GM18870 (cell line): ENCODE measurements at regions not wholly inside any gene's neighbourhood (a gene's known extent, or its start where the extent isn't known, plus 50 kb on each side); places are given as distances from the start of the nearest gene placed in this dataset.

ENCODE experiments used
- ATAC-seq: cut with Tn5 transposase; IDR thresholded peaks from one replicate; pipeline ENCODE4 v1.9.1; 2021; ENCODE audit warnings: moderate library complexity; ENCODE audit not compliant: unreplicated experiment

DNA sequence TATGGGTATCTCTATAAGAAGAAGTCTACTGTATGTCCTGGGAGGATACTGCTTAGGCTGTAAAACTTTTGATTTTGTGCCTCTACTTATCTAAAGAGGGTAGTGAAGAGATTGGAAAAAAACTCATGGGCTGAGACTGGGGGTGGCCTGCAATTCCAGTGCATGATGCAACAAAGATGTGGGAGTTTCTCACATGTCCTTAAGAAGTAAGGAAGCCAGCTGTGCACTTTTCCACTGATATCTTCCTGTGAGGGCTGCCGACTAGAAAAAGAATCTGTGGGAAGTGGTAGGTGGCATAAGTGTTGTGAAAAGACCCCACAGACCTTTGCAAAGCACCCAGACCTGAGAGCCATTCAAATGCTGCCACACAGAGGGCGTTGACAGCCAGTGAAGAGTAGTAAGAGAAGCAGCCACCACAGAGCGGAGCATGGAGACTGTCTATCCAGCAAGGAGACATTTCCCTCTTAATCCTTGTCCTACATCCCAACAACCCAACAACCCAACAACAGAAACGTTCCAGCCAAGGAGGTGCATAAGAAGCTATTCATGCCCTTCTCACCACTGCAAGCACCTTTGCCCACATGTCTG is 65.1 kb downstream of the PFDN4 start:
- ATAC-seq: no peak

DNA sequence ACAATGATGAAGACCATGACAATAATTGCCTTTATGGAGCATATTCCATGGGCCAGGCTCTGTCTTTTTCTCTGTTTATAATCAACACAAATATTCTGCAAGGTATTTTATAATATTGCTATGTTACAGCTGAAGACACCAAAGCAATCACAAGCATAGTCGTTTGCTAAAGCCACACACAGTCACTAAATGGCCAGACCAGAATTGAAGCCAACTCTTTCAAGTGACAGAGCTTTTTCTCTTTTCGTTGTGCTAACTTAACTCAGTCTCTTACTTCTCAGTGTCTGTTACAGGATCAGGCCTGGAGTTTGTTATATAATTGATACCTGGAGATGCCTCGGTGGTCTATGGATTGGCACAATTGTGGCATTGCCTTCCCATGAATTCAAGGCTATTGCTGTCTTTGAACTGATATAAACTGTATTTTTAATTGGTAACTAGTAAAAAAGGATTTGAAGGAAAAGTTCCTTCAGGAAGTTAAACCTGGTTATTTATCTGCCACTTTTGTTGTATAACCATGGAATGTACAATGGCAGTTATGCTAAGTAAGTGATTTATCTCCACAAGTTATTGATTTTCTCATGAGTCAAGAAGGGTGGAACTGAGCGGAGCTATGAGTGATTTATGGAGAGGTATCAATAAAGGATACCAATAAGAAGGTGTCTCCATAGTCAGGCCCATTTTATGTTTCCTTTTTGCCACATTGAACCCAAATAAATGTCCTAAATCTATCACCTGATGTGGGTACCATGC is 67.6 kb downstream of the PFDN4 start:
- no peak for ATAC-seq

DNA sequence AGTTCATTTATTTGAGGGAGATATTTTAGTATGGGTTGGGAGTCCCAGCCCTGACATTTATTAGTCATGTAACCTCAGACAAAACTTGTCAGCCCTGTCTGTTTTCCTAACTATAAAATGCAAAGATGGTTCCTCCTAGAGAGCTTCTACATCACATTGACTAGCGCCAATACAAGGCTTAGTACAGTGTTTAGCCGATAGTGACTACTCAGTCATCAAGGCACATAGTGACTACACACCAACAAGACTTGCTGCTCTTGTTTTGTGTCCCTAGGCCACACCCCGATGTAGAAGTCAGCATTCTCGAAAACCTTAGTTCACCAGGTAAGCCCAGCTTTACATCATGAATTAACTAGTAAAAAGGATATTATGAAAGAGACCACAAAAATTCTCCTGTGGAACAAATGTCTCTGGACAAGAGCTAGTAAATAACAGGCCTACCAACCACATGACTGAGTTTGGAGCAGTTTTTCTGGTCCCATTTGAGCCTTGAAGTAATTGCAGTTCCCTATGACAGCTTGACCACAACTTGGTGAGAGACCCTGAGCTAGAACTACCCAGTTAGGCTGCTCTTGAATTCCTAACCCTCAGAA is 68.8 kb downstream of the PFDN4 start:
- ATAC-seq: no peak

DNA sequence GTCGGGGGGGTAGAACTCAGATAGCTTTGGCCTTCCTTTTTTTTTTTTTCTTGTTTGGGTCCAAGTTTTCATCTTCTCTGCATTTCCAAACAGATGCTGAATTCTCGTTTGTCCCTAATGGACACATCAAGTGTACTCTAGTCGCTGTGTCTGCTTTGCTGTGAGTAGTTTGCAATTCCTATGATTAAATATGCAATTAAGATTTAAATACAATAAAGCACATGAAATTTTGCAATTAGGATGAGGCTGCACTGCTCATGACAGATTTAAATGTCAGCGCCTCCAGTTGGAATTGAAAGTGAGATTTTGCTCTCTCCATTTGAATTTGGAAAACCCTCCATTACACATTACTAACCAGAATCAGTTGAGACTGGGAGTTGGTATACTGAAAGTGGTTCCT is 70.4 kb downstream of the PFDN4 start:
- ATAC-seq: no peak

DNA sequence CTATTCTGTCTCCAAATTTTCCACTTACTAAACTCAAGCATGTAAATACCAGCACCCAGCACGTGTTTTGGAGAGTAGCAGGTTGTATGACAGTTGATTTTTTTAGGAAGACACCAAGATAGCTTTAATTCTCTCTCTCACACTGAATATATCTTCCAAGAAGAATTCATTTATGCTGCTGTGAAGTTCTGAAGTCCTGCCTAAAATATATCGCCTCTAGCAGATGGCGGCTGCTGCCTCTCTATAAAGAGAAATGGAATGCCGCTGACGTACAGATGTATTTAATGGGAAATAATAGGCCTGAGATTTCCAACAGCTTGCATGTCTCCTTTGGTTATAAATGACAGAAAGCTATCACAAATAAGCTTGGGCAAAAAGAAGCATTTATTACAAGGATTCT is 74.7 kb downstream of the PFDN4 start:
- no peak for ATAC-seq

DNA sequence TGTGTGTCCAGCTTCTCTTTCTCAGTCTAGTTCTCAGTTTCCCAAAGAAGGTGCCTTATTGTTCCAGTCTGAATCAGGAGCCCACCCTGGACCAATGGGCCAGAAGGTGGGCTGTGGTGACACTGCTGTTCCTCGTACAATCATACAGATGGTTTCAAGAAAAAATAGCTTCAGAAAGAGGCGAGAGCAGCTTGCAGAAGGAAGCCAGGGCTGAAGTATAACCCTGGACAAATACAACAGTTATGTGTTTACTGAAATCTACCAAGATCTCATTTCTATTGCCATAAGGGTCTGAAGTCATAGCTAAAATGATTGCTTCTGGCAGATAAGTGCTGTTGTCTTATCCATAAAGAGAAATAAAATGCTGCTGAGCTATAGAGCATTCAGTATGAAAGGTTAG is 75.4 kb downstream of the PFDN4 start:
- no peak for ATAC-seq

DNA sequence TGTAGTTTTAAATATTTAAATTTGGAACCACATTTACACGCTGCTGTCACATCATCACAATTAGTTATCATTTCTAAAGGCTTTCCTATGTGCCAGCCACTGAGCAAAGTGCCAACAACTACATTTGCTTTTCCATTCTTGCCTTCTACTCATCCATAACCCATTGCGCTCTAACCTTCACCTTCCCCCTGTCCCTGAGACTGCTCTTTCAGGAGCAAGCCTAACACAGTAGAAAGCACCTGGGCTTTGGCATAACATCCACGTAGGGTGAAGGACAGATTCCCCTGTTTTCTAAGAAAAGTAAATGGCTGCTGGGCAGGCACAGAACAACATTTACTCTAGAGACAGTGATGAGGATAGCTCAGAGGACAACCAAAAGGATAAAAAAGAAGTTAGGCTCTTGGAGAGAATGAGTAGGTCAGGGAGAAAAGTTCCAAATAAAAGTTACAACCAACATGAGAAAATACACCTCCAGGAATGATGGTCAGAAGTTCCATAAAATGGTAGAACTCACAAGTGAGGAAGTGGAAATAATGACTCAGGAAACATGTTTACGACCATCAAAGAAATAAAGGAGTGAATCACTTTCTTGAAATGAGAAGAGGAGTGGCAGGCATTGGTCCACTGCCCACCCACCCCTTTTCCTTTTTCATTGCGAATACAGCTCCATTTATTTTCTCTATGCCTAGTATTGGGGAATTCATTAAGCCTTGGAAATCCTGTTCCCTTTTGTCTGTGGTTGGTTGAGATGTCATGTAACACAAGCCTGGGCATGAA is 77.2 kb downstream of the PFDN4 start:
- ATAC-seq: no peak

DNA sequence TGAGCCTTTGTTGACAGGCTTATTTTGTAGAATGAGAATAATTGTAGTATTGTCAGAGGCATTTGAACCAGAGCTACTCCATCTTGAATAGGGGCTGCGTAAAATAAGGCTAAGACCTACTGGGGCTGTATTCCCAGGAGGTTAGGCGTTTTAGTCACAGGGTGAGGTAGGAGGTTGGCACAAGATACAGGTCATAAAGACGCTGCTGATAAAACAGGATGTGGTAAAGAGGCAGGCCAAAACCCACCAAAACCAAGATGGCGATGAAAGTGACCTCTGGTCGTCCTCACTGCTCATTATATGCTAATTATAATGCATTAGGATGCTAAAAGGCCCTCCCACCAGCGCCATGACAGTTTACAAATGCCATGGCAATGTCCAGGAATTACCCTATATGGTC is 82.7 kb downstream of the PFDN4 start:
- ATAC-seq: no peak

DNA sequence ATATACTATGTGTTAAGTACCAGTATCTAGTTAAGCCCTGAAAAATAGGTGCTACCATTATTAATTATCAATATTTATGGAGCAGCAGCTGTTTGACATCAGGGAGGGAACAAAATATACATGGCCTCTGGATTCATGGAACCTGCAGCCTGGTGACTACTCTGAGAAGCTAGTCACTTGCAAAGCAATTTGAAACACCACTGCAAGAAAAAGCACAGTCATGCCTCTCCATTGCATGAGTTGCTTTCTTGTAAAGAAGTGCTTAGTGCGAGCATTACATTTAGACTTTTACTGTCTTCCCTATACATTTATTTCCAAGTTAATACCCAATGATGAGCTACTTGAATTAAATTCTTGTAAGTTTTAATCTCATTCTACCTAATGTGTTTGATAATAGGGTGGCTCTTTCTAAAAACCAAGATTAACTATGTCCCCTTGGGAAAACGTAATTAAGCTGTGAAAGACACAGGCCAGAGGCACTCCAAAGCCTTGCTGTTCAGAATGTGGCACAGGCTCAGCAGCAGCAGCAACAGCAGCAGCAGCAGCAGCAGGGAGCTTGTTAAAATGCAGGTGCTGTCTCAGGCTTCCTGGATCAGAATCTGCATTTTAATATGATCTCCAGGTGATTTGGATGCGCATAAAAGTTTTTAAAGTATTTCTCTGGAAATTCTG is 83.6 kb downstream of the PFDN4 start:
- ATAC-seq: no peak

DNA sequence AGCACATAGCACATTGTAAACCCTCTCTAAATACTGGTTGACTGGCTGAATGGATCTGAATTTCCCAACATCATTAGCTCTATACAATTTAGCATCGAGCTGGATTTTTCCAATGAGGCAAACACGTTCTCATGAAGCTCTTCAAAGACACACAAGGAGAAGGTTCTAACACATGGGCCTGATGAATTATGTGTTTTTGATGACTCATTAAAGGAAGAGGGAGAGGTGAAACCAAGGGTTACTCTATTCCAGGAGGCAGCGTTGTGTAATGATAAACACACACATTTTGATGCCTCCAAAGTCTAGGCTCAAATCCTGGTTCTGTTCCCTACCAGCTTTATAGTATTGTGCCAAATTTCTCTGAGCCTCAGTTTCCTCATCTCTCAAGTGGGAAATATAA is 84.3 kb downstream of the PFDN4 start:
- no peak for ATAC-seq

DNA sequence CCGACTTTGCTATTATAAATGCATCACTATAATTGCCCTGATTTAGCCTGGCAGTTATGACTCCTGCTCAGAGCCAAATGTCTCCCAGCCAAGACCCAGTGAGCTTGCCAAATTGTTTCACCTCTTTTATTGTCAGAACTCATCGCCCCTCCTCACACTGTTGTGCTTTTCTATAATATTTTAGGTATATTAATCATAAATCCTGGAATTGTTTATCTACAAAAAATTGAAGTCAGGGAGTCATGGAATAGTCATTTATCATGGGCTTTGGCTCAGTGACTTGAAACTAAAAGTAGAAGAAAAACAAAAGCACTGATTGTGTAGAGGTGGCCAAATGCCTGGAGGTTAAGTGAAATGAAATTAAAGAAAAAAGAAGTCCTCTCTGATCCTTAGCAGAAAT is 85.6 kb downstream of the PFDN4 start:
- ATAC-seq: no peak

DNA sequence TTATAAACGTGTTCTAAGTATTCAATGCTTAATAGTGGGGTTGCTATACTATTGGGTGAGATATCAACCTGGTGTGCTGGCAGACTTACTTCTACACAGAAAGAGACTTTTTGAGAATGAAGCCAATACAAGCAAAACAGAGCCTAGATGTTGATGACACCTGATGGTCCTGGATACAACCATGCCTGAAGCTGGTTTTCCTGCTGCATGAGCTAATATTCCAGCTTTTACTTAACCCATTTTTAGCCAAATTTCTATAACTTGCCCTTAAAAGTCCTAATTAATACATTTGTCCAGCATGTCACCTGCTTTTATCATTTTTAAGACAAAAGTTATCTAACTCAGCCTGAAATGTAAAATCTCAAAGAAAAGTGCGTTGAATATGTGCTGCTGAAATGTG is 86.2 kb downstream of the PFDN4 start:
- ATAC-seq: no peak

DNA sequence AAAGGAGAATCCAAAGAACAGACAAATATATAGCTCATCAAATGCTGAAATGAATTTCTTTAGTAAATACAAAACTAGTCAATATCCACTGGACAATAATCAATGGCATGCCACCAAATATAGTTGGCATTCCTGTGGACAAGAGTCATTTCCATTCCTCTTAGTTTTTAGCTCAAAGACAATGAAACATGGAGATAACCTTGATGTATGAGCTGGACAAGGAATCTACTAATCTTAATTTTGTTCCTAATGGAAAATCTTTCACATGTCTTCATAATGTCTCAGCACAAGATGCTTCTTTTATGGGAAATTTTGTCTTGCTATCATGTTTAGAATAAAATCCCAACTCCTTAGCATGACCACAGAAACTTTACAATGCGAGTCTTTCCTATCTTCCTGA is 87.8 kb downstream of the PFDN4 start:
- ATAC-seq: no peak

DNA sequence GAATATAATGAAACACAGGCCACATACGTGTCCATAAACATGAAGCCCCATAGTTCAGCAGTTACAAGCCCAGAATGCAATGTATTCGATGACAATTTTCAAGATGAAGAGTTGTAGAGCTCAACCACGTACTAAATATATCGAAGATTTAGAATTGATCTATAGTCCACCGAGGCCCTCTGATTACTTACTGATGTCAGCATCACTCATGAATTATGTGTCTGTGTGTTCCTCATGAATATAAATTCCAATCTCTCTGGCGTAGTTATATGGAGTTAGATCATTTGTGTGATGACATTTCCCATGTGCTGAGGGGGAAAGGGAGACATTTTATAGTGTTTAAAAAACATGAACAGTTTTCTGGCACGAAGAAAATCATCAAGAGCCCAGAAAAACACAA is 97.5 kb downstream of the PFDN4 start:
- ATAC-seq: no peak

DNA sequence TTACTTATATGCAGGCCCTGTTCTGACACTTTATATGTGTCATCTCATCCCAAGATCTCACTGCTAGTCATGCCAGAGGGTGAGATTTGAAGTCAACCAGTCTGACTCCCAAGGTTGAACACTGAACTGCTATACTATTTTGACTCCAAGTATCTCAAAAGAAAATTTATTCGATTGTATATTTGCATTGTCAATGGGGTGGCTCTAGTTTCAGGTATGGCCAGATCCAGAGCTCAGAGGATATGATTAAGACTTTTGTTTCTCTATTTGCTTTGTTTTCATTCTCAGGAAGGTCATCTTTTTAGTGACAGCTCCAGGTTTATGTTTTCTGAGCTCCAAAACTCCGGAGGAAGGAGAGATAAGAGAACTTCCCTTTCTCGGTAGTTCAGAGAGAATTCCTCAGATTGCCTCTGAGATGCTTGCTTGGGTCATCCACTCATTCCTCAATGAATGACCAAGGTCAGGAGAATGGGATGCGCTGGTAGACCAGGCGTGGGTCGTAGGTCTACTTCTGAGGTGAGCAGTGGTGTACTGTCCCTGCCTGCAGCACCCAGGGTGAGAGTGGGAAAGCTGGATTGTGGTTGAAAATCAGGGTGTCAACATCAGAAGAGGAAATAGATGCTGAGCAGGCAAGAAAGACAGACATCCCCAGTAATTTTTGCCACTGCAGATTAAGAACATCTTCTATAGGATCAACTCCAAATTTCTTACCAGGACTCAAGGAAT is 99.3 kb downstream of the PFDN4 start:
- ATAC-seq: no peak

DNA sequence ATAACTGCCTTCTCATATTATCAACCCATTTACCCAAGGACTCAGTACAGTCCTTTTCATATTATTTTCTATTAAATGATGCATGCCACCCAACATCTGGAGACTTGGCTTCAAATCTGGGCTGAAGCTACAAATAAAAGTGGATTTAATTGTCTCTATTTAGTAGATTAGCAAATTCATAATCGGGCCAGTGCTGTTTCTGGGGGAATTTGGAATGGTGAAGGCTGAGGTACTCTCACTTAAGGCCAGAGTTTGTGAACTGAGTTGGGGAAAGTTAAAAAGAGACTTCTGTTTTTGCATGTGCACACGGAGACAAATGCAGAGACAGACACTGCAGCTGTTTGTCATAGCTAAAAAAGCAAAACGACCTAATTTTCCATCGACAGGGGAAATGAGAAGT is 100.9 kb downstream of the PFDN4 start:
- no peak for ATAC-seq

DNA sequence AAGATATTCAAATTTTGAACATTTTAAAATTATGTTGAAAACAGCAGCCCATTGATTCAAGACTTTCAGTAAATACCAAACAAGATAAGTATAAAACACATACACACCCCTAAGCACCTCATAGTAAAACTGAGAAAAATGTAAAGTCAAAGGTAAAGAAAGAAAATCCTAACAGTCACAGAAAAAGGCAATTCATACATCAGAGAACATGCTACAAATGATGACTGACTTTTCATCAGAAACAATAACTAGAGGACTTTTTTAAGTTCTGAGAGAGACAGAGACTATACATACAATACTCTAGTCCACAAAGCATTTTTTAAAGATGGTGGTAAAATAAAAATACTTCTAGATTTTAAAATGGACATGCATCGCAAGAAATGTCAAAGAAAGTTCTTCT is 111.0 kb downstream of the PFDN4 start:
- no peak for ATAC-seq

DNA sequence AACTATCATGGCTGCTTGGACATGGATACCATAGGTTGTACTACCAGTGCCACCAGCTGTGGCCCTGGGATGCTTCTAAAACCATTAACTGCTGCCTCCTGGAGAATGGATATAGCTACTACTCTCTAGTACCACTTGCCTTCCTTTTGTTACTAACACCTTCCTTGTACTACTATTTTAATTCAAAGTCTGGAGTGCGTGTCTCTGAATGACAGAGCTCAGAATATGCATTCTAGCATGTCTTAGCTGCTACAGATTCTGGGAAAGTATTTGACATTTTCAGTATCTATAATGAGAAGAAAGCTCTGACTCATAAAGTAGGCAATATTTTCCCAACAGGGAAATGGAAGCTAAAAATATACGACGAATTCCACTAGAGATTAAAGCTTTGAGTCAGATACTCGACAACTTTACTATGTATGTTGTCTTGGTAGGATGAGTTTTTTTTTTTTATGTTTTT is 112.3 kb downstream of the PFDN4 start:
- ATAC-seq: no peak

DNA sequence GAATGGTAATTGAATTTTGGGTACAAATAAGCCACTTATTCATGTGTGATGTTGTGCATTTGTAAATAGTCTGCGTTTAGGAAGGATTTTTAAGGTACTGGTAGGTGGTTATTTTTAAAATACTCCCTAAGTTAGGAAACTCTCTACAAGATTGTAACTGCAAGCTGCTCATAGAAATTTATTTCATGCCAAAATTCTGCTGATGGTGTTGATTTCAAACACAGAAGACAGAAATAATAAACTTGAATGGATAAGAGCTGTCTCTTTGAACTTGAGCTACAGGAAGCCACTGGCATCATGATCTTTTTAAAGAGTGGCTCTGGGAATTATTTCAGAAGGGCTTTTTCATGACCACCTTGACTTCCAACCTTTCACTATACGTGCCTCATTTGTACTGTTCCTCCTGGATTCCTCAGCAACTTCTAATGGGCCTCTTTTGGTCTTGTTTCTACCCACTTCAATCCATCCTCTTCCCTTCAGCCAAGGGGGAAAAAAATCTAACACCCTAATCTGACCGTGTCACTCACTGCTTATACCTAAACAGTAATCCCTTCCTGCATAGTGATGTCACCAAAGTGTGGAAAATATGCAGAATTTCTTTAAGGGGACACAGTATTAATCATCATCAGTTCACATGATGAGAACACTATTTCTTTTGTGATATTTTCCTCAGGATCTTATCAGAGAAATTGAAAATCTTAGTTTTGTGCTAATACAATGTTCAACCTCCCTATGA is 113.6 kb downstream of the PFDN4 start:
- no peak for ATAC-seq

DNA sequence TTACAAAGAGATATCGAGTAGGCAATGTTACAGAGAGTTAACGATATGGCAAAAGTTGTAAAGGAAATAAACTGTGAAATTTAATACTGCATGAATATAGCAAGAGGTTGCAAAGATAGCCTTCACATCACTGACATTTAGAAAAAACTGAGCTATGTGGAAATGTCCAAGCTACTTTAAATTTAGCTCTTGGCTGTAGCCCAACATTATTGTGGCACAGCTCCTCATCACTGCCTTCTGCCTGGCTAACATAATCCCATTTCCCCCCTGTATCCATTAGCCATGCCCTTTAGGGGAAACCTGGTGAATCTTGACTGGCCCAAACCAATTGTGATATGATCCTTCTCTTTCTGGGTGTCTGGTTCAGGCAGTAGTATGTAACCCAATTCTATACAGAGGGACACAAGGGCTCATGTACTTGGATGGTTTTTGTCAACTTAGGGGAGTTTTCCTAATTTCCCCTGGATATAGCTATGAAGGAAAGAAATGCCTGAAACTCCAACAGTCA is 115.4 kb downstream of the PFDN4 start:
- ATAC-seq: no peak
